PC-3 (cell line): ENCODE measurements at regions not wholly inside any gene's neighbourhood (a gene's known extent, or its start where the extent isn't known, plus 50 kb on each side); places are given as distances from the start of the nearest gene placed in this dataset.

Source experiments
- ATAC-seq: fragments of 200-7000 bp; cut with Tn5 transposase; 2 replicates; pipeline ENCODE4 v1.9.1; 2020; ENCODE audit warnings: mild to moderate bottlenecking, moderate library complexity
- BruUV-seq: library from RNA; stranded (reverse); fragments of 400-500 nt; replicated peaks from 2 replicates; lab custom pipeline; 2021; lab: Mats Ljungman, UMichigan
- CTCF ChIA-PET: fragments of 300-600 bp; sonication (Branson Sonifier 250); formaldehyde crosslinking; loops from one replicate; lab custom pipeline; 2022; ENCODE audit warnings: antibody characterized with exemption; lab: Charles Lee
- POLR2A ChIA-PET: fragments of 300-600 bp; sonication (Branson Sonifier 250); formaldehyde crosslinking; loops from one replicate; lab custom pipeline; 2022; ENCODE audit warnings: antibody characterized with exemption; ENCODE audit not compliant: unreplicated experiment; lab: Charles Lee
- DNase-seq: peaks from one replicate; pipeline ENCODE4 v3.0.0-alpha.2; 2015
- H2AFZ ChIP-seq: fragments of 300-600 bp; sonication (generic); 2 replicates; pipeline ENCODE4 v1.6.0; 2016; ENCODE audit warnings: antibody characterized with exemption, low read length
- H3F3A ChIP-seq: fragments of 300-600 bp; sonication (generic); one replicate; pipeline ENCODE4 v1.6.0; 2017; ENCODE audit warnings: antibody characterized with exemption, low read length, control low read depth, mild to moderate bottlenecking; ENCODE audit not compliant: unreplicated experiment
- H3K27ac ChIP-seq: fragments of 300-600 bp; sonication (generic); 2 replicates; pipeline ENCODE4 v1.5.1; 2016; ENCODE audit warnings: mild to moderate bottlenecking, low read length
- H3K27me3 ChIP-seq: fragments of 300-600 bp; sonication (generic); 2 replicates; pipeline ENCODE4 v1.6.1; 2016; ENCODE audit warnings: low read length, mixed read lengths
- H3K36me3 ChIP-seq: fragments of 300-600 bp; sonication (generic); 2 replicates; pipeline ENCODE4 v1.6.1; 2016; ENCODE audit warnings: low read depth, mixed run types, low read length, mixed read lengths
- H3K4me1 ChIP-seq: fragments of 300-600 bp; sonication (generic); 2 replicates; pipeline ENCODE4 v1.5.1; 2016; ENCODE audit warnings: low read length; ENCODE audit not compliant: insufficient read depth
- H3K4me2 ChIP-seq: fragments of 300-600 bp; sonication (generic); 2 replicates; pipeline ENCODE4 v1.6.0; 2016; ENCODE audit warnings: low read length
- H3K4me3 ChIP-seq: fragments of 300-600 bp; sonication (generic); 2 replicates; pipeline ENCODE4 v1.5.1; 2016; ENCODE audit warnings: mild to moderate bottlenecking, low read length, mixed read lengths
- H3K79me2 ChIP-seq: fragments of 300-600 bp; sonication (generic); 2 replicates; pipeline ENCODE4 v1.6.1; 2017; ENCODE audit warnings: low read length, mixed read lengths
- H3K9ac ChIP-seq: fragments of 300-600 bp; sonication (generic); 2 replicates; pipeline ENCODE4 v1.6.0; 2016; ENCODE audit warnings: mild to moderate bottlenecking, low read length
- H3K9me2 ChIP-seq: fragments of 300-600 bp; sonication (generic); replicated peaks from 2 replicates; pipeline ENCODE4 v1.6.1; 2016; ENCODE audit warnings: mixed run types, low read length, mixed read lengths
- H3K9me3 ChIP-seq: fragments of 300-600 bp; sonication (generic); 2 replicates; pipeline ENCODE4 v1.6.1; 2016; ENCODE audit warnings: low read length, mixed read lengths
- H4K20me1 ChIP-seq: fragments of 300-600 bp; sonication (generic); 2 replicates; pipeline ENCODE4 v1.6.1; 2016; ENCODE audit warnings: low read length, mixed read lengths
- CTCF ChIP-seq: fragments of 300-600 bp; sonication (generic); conservative IDR thresholded peaks from 2 replicates; pipeline ENCODE4 v1.5.1; 2017; ENCODE audit warnings: antibody characterized with exemption, low read depth, mild to moderate bottlenecking, low read length
- EZH2 ChIP-seq: fragments of 300-600 bp; sonication (generic); IDR thresholded peaks from one replicate; pipeline ENCODE4 v1.6.1; 2017; ENCODE audit warnings: antibody characterized with exemption, mild to moderate bottlenecking, low read length; ENCODE audit not compliant: unreplicated experiment
- EZH2phosphoT487 ChIP-seq: fragments of 300-600 bp; sonication (generic); IDR thresholded peaks from 2 replicates; pipeline ENCODE4 v1.6.1; 2018; ENCODE audit warnings: mild to moderate bottlenecking, antibody characterized with exemption, low read length, borderline replicate concordance
- intact Hi-C: fragments of 100-400 bp; cut with micrococcal nuclease; formaldehyde crosslinking; loops from 2 replicates; pipeline ENCODE4 v1.9.0; 2023

GRCh38 chr4:10872833-10873517 is 188.4 kb upstream of the CLNK start:
- Histone ChIP-seq H3K4me3 (no peak overlapping the region), H3K9ac (no peak overlapping the region), H3K79me2 (no peaks in the 10 kb centered on the region), H2AFZ (no peak overlapping the region), H3K9me3 (no peaks in the 10 kb centered on the region), H3F3A (no peaks in the 10 kb centered on the region), H4K20me1 (no peaks in the 10 kb centered on the region), H3K4me2 (no peak overlapping the region), H3K9me2 (no peaks in the 10 kb centered on the region), H3K27me3 (no peaks in the 10 kb centered on the region), H3K4me1 (no peaks in the 10 kb centered on the region), H3K36me3 (no peaks in the 10 kb centered on the region), H3K27ac (no peak overlapping the region)
- ChIA-PET CTCF (no interaction called here), POLR2A (no interaction called here)
- intact Hi-C loops: no loop called here
- BruUV-seq: no TSS peak
- no peak for ATAC-seq
- DNase-seq: no peak
- no peak for TF ChIP-seq EZH2phosphoT487
- no peak for TF ChIP-seq EZH2
- TF ChIP-seq CTCF: no peak

- Histone ChIP-seq H3K4me2 (no peak overlapping the region), H3K36me3 (no peaks in the 10 kb centered on the region), H2AFZ (no peak overlapping the region), H3K9me2 (no peaks in the 10 kb centered on the region), H3K4me3 (no peak overlapping the region), H3K4me1 (no peaks in the 10 kb centered on the region), H3K9ac (no peak overlapping the region), H3K27ac (no peak overlapping the region), H3K27me3 (no peaks in the 10 kb centered on the region), H4K20me1 (no peaks in the 10 kb centered on the region), H3K79me2 (no peaks in the 10 kb centered on the region), H3K9me3 (no peaks in the 10 kb centered on the region), H3F3A (no peaks in the 10 kb centered on the region)
- DNase-seq (no peak), ATAC-seq (no peak)
- BruUV-seq: no TSS peak
- TF ChIP-seq EZH2phosphoT487 (no peak), EZH2 (no peak), CTCF (no peak)
- ChIA-PET CTCF (no interaction called here), POLR2A (no interaction called here)
- intact Hi-C loops: no loop called here
Observed at GRCh38 chr4:10866666-10867065, 182.1 kb upstream of the CLNK start.

- Histone ChIP-seq H3K9ac (no peak overlapping the region), H4K20me1 (no peaks in the 10 kb centered on the region), H3K9me3 (no peaks in the 10 kb centered on the region), H3K9me2 (no peaks in the 10 kb centered on the region), H3K36me3 (no peaks in the 10 kb centered on the region), H3F3A (no peaks in the 10 kb centered on the region), H3K27ac (no peak overlapping the region), H2AFZ (no peak overlapping the region), H3K4me2 (no peak overlapping the region), H3K4me1 (no peaks in the 10 kb centered on the region), H3K27me3 (no peaks in the 10 kb centered on the region), H3K79me2 (no peaks in the 10 kb centered on the region), H3K4me3 (no peak overlapping the region)
- ChIA-PET POLR2A (no interaction called here), CTCF (no interaction called here)
- intact Hi-C loops: no loop called here
- ATAC-seq (no peak), DNase-seq (no peak)
- TF ChIP-seq CTCF (no peak), EZH2phosphoT487 (no peak), EZH2 (no peak)
- no TSS peak for BruUV-seq
Observed at GRCh38 chr4:10861036-10861435, 176.5 kb upstream of the CLNK start.
